GM19238 (cell line): ENCODE measurements at regions not wholly inside any gene's neighbourhood (a gene's known extent, or its start where the extent isn't known, plus 50 kb on each side); places are given as distances from the start of the nearest gene placed in this dataset.

Source experiments
- DNase-seq: peaks from one replicate; pipeline ENCODE4 v3.0.0; 2011; ENCODE audit warnings: low spot score; ENCODE audit not compliant: insufficient read length

DNA sequence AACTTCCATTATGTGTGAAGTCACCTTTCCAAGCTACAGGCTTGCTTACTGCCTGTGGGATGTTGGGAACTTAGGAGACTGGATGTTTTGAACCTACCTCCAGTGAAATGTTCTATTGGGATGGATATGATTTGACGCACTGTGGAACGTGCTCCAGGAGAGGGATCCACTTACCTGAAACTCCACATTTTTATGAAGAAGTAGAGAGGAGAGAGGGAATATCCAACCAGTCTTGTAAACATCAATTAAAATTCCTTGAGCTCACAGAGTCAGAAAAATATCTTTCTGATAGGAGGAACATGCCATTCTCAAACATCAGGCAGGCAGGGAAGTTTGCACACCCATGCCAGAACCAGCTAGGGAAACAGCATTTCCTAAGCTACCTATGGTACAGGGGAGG is 91.1 kb upstream of the MAOA start:
- no peak for DNase-seq

DNA sequence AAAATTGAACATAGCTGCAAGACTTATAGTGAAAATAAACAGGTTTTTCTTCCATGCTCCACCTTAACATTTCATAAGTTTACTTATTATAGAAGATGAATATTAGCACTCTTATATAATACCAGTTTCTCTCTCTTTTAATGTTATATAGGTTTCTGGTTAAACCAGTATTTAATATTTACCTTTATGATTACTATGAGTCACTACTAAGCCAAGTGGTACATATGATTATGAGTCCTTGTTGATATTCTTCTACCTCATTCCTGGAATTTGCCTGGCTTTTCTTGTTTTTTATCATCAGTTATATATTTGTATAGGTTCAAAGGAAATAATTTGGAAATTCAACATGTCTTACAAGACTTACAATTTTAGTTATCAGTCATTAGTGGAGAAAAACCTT is 89.9 kb upstream of the MAOA start:
- DNase-seq, result no peak

DNA sequence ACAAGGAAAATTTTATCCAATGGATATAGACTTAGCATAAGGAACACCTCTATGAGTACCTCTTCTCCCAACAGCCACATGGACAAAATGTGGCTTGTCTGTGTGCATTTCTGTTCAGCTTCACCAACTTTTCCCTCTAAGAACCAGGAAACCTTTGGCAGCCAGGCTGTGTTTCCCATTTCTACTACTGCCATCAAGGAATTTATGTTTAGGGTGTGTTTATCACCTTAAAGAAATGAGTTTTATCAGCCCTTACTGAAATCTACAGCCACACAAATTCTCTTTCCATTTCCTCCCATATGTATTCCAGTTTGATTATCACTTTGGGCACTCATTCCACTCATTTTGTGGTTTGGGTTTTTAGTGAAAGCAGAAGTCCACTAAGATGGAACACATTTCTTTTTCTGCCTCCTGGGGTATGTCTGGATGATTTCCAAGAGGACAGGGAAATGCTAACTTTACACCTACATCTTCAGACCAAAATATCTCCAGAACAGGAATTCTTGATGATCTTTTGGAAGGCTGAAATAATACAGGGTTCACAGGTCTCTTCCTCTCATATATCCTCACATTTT is 82.6 kb upstream of the MAOA start:
- no peak for DNase-seq

- no peak for DNase-seq
Measured at GRCh38 chrX:43580621-43581020, 75.5 kb upstream of the MAOA start.

DNA sequence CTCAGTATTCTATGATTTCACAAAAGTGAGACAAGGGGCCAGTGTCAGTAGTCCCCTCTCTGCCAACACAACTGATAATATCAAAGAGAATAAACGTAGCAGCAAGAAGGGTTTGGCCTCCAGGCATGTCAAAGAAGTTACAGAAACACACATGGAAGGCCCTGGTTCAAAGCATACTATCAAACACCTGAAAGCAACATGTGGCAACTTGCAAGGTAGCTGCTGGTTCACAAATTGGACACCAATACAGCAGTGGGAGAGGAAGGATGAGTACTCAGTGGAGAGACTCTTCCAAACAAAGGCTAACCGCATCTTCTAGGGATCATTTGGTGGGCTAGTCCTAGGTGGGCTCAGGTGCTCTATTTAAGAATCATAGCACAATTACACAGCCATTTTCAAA is 74.9 kb upstream of the MAOA start:
- DNase-seq, result no peak

GRCh38 chrX:43581888-43582539 is 74.1 kb upstream of the MAOA start:
- no peak for DNase-seq

GRCh38 chrX:43582540-43582913 is 73.6 kb upstream of the MAOA start:
- no peak for DNase-seq

DNA sequence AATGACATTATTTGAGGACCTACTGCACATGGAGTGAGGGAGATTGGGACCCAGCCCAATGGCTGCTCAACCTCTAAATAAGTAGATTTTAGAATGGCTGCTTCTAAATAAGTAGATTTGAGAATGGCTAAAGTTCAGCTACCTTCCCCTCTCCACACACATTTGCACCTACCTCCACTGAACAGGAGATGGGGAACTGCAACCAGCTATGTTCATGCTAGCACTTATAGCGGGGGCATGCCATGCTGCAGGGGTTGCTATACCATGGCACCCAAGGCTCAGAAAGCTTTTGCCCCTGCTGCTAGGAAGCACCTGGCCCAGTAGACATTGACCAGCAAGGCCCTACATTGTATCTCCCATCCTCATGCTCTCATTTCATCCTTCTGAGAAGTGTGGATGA is 70.2 kb upstream of the MAOA start:
- DNase-seq, result no peak

- DNase-seq, result no peak
Measured at GRCh38 chrX:43586830-43587229, 69.3 kb upstream of the MAOA start.

DNA sequence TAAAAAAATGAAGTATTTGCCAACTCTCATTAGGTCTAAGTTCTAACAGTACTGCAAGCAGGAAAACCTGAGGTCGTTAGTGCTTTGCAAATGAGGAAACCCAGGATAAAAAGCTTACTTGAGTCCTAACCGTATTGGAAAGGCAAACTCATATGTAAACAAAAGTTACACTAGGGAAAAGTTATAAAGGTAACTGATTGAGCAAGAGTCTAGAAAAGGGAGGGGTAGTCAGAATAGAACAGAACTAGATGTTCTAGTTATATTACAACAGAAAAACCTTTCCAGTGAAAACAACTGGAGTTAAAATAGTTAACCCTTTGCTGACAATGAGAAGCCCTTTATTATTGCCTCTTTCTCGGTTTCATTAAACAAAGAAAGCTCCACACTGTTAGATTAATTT is 66.4 kb upstream of the MAOA start:
- no peak for DNase-seq

DNA sequence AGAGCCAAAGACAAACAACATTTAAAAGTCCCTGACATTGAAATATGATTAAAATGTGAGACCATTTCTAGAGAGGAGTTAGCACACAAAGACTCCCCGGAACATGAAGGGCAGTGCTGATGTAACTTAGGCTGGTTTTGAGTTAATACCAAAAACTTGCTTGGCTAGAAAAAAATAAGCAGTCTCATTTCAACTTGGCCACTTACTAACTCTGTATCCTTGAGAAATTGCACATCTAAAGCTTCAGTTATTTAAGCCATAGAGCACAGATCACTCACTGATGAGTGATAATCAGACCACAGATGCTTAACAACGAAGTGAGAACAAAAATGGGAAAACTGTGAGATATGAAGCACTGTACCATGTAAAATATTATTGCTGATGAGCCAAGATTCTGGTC is 65.9 kb upstream of the MAOA start:
- DNase-seq, result no peak

GRCh38 chrX:43592597-43592996 is 63.5 kb upstream of the MAOA start:
- no peak for DNase-seq

- no peak for DNase-seq
Measured at GRCh38 chrX:43595931-43596330, 60.2 kb upstream of the MAOA start.

DNA sequence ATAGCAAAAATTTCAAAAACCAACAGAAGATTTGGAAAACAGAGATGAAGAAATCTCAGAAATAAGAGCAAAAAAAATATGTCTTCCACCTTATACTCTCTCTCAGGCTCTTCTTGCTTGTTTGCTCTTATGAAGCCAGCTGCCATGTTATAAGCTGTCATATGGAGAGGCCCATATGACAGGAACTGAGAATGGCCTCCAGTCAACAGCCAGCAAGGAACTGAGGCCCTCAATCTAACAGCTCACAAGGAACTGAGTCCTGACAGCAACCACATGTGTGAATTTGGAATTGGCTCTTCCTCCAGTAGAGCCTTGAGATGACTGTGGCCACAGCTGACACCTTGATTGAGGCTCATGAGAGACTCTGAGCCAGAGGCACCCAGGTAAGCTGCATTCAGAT is 51.3 kb upstream of the MAOA start:
- DNase-seq, result no peak

DNA sequence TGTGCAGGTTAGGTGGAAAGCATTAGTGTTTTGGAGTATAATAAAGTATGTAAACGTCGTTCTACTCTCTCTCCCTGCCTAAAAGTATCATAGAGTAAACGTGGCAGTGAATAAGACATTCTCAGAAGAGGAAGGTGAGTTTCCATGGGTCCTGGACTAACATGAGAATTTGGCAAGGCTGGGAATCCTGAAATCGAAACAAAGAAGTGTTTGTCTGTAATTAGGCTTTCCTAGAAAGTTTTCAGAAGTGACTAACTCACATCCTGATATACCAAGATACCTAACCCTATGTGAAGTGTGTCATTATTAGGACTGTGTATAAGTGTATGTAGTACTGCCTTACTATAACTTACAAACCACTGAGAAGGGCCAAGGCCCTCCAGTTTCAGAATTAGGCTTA is 50.7 kb upstream of the MAOA start:
- DNase-seq, result no peak
